Stimulated activated CD8-positive, alpha-beta memory T cell treated with anti-CD3 and anti-CD28 coated beads, Interleukin-7, amount 100 ng/mL, for 48 hours (primary cell): ENCODE measurements at regions not wholly inside any gene's neighbourhood (a gene's known extent, or its start where the extent isn't known, plus 50 kb on each side); places are given as distances from the start of the nearest gene placed in this dataset.

Source experiments
- DNase-seq, 2 donors: peaks; one replicate each; pipeline ENCODE4 v3.0.0-alpha.2; 2020; ENCODE audit warnings: low read depth in 1 of 2; ENCODE audit errors: extremely low read depth in 1 of 2

DNA sequence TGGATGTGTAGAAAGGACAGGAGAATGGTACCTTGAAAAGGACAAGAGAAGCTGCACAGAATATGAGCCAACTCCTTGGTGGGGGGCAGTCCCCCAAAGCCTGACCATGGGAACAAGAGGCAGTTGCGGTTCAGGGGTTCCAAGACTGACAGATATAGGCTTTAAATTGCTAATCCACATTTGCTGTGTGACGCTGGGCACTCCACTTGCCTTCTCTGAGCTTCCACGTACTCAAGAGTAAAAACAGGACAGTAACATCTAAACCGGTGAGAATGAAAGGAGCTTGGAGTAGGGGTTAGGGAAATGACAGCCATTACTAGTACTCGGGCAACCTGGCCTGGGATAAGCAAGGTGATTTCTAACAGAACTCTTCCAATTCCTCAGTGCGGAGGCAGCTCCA is 57.9 kb upstream of the LRFN2 start:
- DNase-seq: no peak

DNA sequence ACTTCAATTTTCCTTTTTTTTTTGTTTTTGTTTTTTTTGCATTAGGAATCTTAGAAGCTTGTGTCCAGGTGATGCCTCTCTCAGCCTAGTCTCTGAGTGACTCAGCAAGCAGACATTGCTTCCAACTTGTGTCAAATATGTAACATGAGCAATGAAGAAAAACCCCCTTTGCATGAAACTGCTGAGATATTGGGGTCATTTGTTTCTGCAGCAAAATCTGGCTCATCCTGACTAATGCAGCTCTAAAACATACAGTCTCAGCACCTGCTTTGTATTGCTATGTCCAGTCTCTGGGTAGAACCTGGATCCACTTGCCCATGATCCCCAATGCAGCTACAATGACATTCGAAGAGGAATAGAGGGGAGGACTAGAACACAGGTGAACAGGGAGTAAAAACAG is 55.7 kb upstream of the LRFN2 start:
- no peak for DNase-seq

DNA sequence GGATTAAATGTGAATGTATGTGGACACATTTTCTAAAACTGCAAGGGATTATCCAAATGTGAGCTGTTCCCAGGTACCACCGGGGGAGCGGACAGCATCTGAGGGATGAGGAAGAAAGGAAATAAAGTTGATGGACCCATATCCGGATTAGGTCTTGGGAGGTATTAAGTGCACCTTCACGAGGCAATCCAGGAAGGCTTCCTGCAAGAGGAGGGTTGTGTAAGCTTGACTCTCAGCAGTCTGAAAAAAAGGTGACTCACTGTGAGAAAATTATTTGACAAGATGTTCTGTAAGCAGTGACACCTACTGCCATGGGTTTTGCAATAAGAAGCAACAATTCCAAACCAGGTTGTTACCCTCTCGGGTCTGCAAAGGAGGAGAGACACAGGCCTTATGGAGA is 55.0 kb upstream of the LRFN2 start:
- DNase-seq: no peak

DNA sequence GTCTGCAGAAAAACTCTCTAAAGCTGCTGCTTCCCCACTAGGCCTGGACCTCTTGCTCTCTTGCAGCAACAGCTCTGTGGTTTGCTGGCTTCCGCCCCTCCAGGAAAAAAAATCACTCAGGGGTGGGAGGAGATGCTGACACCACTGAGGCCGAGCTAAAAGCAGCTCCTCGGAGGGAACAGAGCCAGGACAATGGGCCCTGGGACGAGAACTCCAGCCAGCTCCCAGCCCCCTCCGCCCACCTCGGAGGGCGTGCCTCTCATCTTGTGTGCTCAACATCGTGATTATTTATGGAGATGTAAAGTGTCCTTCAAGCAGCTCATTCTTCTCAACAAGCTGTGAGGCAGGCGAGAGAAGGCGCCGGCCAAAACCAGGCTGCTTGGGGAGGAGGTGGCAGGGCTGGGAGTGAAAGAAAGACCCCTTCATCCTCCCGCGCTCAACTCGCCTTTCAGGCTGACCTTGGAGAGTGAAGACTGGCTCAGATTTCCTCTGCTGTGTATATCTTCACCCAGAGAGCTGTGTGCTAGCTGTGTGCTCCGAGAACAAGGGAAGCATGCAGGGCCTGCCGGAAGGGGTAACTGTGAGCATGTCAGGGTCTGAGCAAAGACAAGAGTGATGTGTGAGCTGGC is 53.5 kb upstream of the LRFN2 start:
- no peak for DNase-seq
